H9 (cell line): ENCODE measurements at regions not wholly inside any gene's neighbourhood (a gene's known extent, or its start where the extent isn't known, plus 50 kb on each side); places are given as distances from the start of the nearest gene placed in this dataset.

Experiments used
- DNase-seq: peaks from one replicate; pipeline ENCODE4 v3.0.0-alpha.2; 2017
- H2AFZ ChIP-seq: one replicate; pipeline ENCODE4 v1.6.1; 2013; ENCODE audit warnings: mild to moderate bottlenecking, low read length, control low read depth, moderate library complexity
- H2AK5ac ChIP-seq: 2 replicates; pipeline ENCODE4 v1.6.1; 2013; ENCODE audit warnings: low read length, control low read depth, mixed read lengths; ENCODE audit not compliant: insufficient read length
- H2BK120ac ChIP-seq: one replicate; pipeline ENCODE4 v1.6.1; 2013; ENCODE audit warnings: low read depth, mild to moderate bottlenecking, low read length, control low read depth, inconsistent platforms; ENCODE audit not compliant: poor library complexity, severe bottlenecking
- H2BK12ac ChIP-seq: 2 replicates; pipeline ENCODE4 v1.6.1; 2013; ENCODE audit warnings: low read length, control low read depth, mixed read lengths, low read depth; ENCODE audit not compliant: insufficient read length
- H2BK15ac ChIP-seq: 2 replicates; pipeline ENCODE4 v1.6.1; 2013; ENCODE audit warnings: low read depth, low read length, control low read depth
- H2BK20ac ChIP-seq: one replicate; pipeline ENCODE4 v1.6.1; 2013; ENCODE audit warnings: low read depth, mild to moderate bottlenecking, low read length, control low read depth, inconsistent platforms; ENCODE audit not compliant: poor library complexity, severe bottlenecking
- H2BK5ac ChIP-seq: 2 replicates; pipeline ENCODE4 v1.6.1; 2013; ENCODE audit warnings: low read length, control low read depth, mixed read lengths; ENCODE audit not compliant: insufficient read length
- H3K14ac ChIP-seq: 2 replicates; pipeline ENCODE4 v1.6.1; 2013; ENCODE audit warnings: low read length, control low read depth; ENCODE audit not compliant: insufficient read depth
- H3K18ac ChIP-seq: 2 replicates; pipeline ENCODE4 v1.6.1; 2013; ENCODE audit warnings: low read depth, mild to moderate bottlenecking, mixed read lengths, low read length, control low read depth; ENCODE audit not compliant: insufficient read length
- H3K23ac ChIP-seq: 2 replicates; pipeline ENCODE4 v1.6.1; 2013; ENCODE audit warnings: low read length, control low read depth, mixed read lengths, low read depth; ENCODE audit not compliant: insufficient read length
- H3K23me2 ChIP-seq: 2 replicates; pipeline ENCODE4 v1.6.1; 2013; ENCODE audit warnings: low read depth, mild to moderate bottlenecking, mixed read lengths, low read length, control low read depth; ENCODE audit not compliant: insufficient read length, poor library complexity, severe bottlenecking
- H3K27ac ChIP-seq: 2 replicates; pipeline ENCODE4 v1.5.1; 2013; ENCODE audit warnings: low read length, control low read depth, mixed read lengths, low read depth; ENCODE audit not compliant: insufficient read length
- H3K27me3 ChIP-seq: 2 replicates; pipeline ENCODE4 v1.6.1; 2013; ENCODE audit warnings: low read length, control low read depth, inconsistent platforms; ENCODE audit not compliant: insufficient read depth
- H3K4ac ChIP-seq: 2 replicates; pipeline ENCODE4 v1.6.1; 2013; ENCODE audit warnings: low read depth, mild to moderate bottlenecking, control low read depth, inconsistent platforms, low read length, moderate library complexity
- H3K4me1 ChIP-seq: 2 replicates; pipeline ENCODE4 v1.6.1; 2013; ENCODE audit warnings: low read length, control low read depth, inconsistent platforms; ENCODE audit not compliant: insufficient read depth
- H3K4me2 ChIP-seq: 2 replicates; pipeline ENCODE4 v1.6.1; 2013; ENCODE audit warnings: low read length, control low read depth, mixed read lengths; ENCODE audit not compliant: insufficient read length, insufficient read depth
- H3K56ac ChIP-seq: 2 replicates; pipeline ENCODE4 v1.6.1; 2013; ENCODE audit warnings: low read depth, mild to moderate bottlenecking, mixed read lengths, low read length, control low read depth; ENCODE audit not compliant: insufficient read length
- H3K79me1 ChIP-seq: 2 replicates; pipeline ENCODE4 v1.6.1; 2013; ENCODE audit warnings: low read depth, mild to moderate bottlenecking, moderate library complexity, low read length, control low read depth, inconsistent platforms; ENCODE audit not compliant: insufficient read depth, poor library complexity, severe bottlenecking
- H3K79me2 ChIP-seq: 2 replicates; pipeline ENCODE4 v1.6.1; 2013; ENCODE audit warnings: low read length, control low read depth, inconsistent platforms; ENCODE audit not compliant: insufficient read depth
- H3K9ac ChIP-seq: 2 replicates; pipeline ENCODE4 v1.6.1; 2013; ENCODE audit warnings: low read length, control low read depth, mixed read lengths; ENCODE audit not compliant: insufficient read length; ENCODE audit errors: extremely low read depth
- H3K9me3 ChIP-seq: one replicate; pipeline ENCODE4 v1.6.1; 2013; ENCODE audit warnings: low read depth, low read length, inconsistent platforms; ENCODE audit not compliant: control insufficient read depth
- H3T11ph ChIP-seq: one replicate; pipeline ENCODE4 v1.6.1; 2013; ENCODE audit warnings: mild to moderate bottlenecking, low read length, control low read depth, inconsistent platforms
- H4K20me1 ChIP-seq: one replicate; pipeline ENCODE4 v1.6.1; 2013; ENCODE audit not compliant: control insufficient read depth, insufficient read length, insufficient read depth
- H4K5ac ChIP-seq: 2 replicates; pipeline ENCODE4 v1.6.1; 2013; ENCODE audit warnings: low read depth, mild to moderate bottlenecking, mixed read lengths, low read length, control low read depth; ENCODE audit not compliant: insufficient read length
- H4K8ac ChIP-seq: replicated peaks from 2 replicates; pipeline ENCODE4 v1.6.1; 2013; ENCODE audit warnings: low read length, control low read depth, mixed read lengths, low read depth; ENCODE audit not compliant: insufficient read length
- H4K91ac ChIP-seq: 2 replicates; pipeline ENCODE4 v1.6.1; 2013; ENCODE audit warnings: low read depth, mild to moderate bottlenecking, moderate library complexity, mixed read lengths, low read length, control low read depth; ENCODE audit not compliant: insufficient read length
- H3K27ac Mint-ChIP-seq, 3 experiments: 2 replicates in 2 of 3; 3 replicates in 1 of 3; pipeline ENCODE4 v1.8.0; 2020 to 2021; ENCODE audit warnings: mixed read lengths in 3 of 3, mild to moderate bottlenecking in 1 of 3, moderate library complexity in 1 of 3
- H3K27me3 Mint-ChIP-seq: 2 replicates; pipeline ENCODE4 v1.8.0; 2021; ENCODE audit warnings: low read depth, mild to moderate bottlenecking, moderate library complexity, mixed read lengths
- H3K36me3 Mint-ChIP-seq, 3 experiments: 2 replicates in 2 of 3; 3 replicates in 1 of 3; pipeline ENCODE4 v1.8.0; 2020 to 2021; ENCODE audit warnings: low read depth in 3 of 3, mixed read lengths in 3 of 3; ENCODE audit not compliant: insufficient read depth in 1 of 3
- H3K4me1 Mint-ChIP-seq, 2 experiments: 2 replicates each; pipeline ENCODE4 v1.8.0; 2020; ENCODE audit warnings: mixed read lengths in 2 of 2
- H3K4me3 Mint-ChIP-seq, 2 experiments: 2 replicates in 1 of 2; 3 replicates in 1 of 2; pipeline ENCODE4 v1.8.0; 2020 to 2021; ENCODE audit warnings: mild to moderate bottlenecking in 2 of 2, mixed read lengths in 2 of 2, moderate library complexity in 1 of 2
- H3K9me3 Mint-ChIP-seq, 2 experiments: 2 replicates in 1 of 2; 3 replicates in 1 of 2; pipeline ENCODE4 v1.8.0; 2020; ENCODE audit warnings: mild to moderate bottlenecking in 2 of 2, mixed read lengths in 2 of 2, moderate library complexity in 1 of 2
- CTCF ChIP-seq: fragments of 200-600 bp; sonication (generic); conservative IDR thresholded peaks from 3 replicates; pipeline ENCODE4 v1.8.0; 2021; ENCODE audit warnings: antibody characterized with exemption, mild to moderate bottlenecking
- WGBS: extraction: QIAGEN DNeasy Blood & Tissue Kit; methylation state at CpG from one replicate; pipeline ENCODE4 v1.1.7; 2013; ENCODE audit warnings: missing lambda C conversion rate, low lambda C conversion rate, mixed read lengths; ENCODE audit not compliant: insufficient read length; ENCODE audit errors: extremely low coverage; 5-methylcytosine and 5-hydroxymethylcytosine counted together

DNA sequence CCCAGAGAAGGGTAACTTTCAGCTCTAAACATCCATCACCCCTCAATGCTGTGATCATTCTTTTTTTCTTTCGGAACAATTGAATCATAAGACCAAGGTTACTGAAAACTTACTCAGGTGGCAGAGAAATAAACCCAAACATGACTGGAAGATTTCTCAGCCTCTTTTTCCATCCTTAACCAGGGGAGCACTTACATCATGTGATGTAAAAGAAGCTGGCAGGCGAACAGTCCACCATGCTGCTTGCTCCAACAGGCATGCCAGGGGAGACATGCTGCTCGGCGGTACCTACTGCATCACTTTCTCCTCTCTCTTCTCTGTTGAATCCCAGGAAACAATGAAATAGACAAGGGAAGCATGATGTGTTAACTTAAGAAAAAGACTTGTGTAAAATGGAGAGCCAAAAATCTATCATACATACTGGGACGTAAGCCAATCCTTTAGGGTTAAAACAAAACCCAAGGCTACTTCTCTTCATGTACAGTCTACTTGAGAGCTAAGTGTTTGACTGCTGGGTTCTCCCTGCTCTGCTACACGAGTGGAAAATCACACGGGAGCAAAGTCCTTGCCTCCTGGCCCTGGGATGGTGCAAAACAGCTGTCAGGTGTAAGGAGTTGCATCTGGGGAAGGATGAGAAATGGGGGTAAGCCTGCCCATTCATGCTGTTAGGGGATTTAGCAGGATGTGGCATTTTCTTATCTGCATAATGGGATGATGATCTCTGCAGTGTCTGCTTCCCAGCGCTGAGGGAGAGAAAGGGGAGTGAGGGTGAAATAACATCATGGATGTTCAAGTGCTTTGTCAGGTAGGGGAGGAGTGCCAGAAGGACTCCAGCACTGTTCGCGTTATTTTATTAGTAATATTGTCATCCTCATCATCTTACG is 64.3 kb upstream of the ZNF438 start:
- Mint-ChIP-seq H3K27me3 (no peaks in the 10 kb centered on the region; the same call in 1 of the 2 replicates), H3K4me3 (no peak overlapping the region; a peak in 1 of 5 replicates), H3K36me3 (no peaks in the 10 kb centered on the region), H3K4me1 (peaks cover 4 to 7% of the 10 kb centered on the region in 2 experiments; a peak in 2 of 4 replicates), H3K27ac (no peak overlapping the region), H3K9me3 (no peaks in the 10 kb centered on the region)
- H3K9me3 ChIP-seq, result no peaks in the 10 kb centered on the region
- H3K23ac ChIP-seq, result no peak overlapping the region
- H2AFZ ChIP-seq, result no peak overlapping the region
- H3K79me2 ChIP-seq, result no peaks in the 10 kb centered on the region
- H4K8ac ChIP-seq, result no peak overlapping the region
- no peak overlapping the region for H2BK20ac ChIP-seq
- no peak overlapping the region for H3K9ac ChIP-seq
- no peak overlapping the region for H3K18ac ChIP-seq
- no peak overlapping the region for H2BK12ac ChIP-seq
- H4K91ac ChIP-seq, result no peak overlapping the region
- WGBS, result no CpG with 5 or more reads among the region's 11 CpGs
- no peak for DNase-seq
- H3K27me3 ChIP-seq, result no peaks in the 10 kb centered on the region
- H2BK120ac ChIP-seq, result no peak overlapping the region
- H4K5ac ChIP-seq, result no peak overlapping the region
- no peak overlapping the region for H2AK5ac ChIP-seq
- no peak overlapping the region for H3K4me2 ChIP-seq
- no peak overlapping the region for H3K27ac ChIP-seq
- H3K14ac ChIP-seq, result no peak overlapping the region
- H3K56ac ChIP-seq, result no peak overlapping the region
- no peak overlapping the region for H2BK15ac ChIP-seq
- H4K20me1 ChIP-seq, result no peaks in the 10 kb centered on the region
- no peak overlapping the region for H3K4ac ChIP-seq
- H3K79me1 ChIP-seq, result no peaks in the 10 kb centered on the region
- H3T11ph ChIP-seq, result no peak overlapping the region
- H2BK5ac ChIP-seq, result no peak overlapping the region
- H3K4me1 ChIP-seq, result no peaks in the 10 kb centered on the region
- H3K23me2 ChIP-seq, result no peaks in the 10 kb centered on the region
- TF ChIP-seq CTCF, result no peak
